H1 (cell line): ENCODE measurements at regions not wholly inside any gene's neighbourhood (a gene's known extent, or its start where the extent isn't known, plus 50 kb on each side); places are given as distances from the start of the nearest gene placed in this dataset.

Experiments used
- CTCF ChIA-PET: fragments of 300-600 bp; sonication (Branson Sonifier 250); formaldehyde crosslinking; loops from one replicate; lab custom pipeline; 2021; ENCODE audit not compliant: partially characterized antibody; lab: Charles Lee
- POLR2A ChIA-PET: fragments of 300-600 bp; sonication (Branson Sonifier 250); formaldehyde crosslinking; loops from one replicate; lab custom pipeline; 2021; ENCODE audit warnings: inconsistent platforms; ENCODE audit not compliant: partially characterized antibody; lab: Charles Lee
- DNase-seq, 2 experiments: peaks; one replicate each; pipeline versions ENCODE4 v3.0.0 to v3.0.0-alpha.2; 2010 to 2022; ENCODE audit warnings: low spot score in 2 of 2, low read depth in 1 of 2, mixed read lengths in 1 of 2
- FAIRE-seq: peaks from 2 replicates; lab custom pipeline; 2011; peaks lifted over from hg19 to GRCh38; lab: Jason Lieb, UNC
- H2AFZ ChIP-seq: 2 replicates; pipeline ENCODE4 v1.8.1; 2012; ENCODE audit warnings: low read length, inconsistent platforms
- H2AK5ac ChIP-seq: 2 replicates; pipeline ENCODE4 v1.6.1; 2013; ENCODE audit warnings: low read depth, low read length
- H2BK120ac ChIP-seq: replicated peaks from 2 replicates; pipeline ENCODE3; 2013; ENCODE audit warnings: low read depth, low read length, inconsistent platforms
- H2BK12ac ChIP-seq: 2 replicates; pipeline ENCODE4 v1.6.1; 2013; ENCODE audit warnings: low read depth, low read length
- H2BK15ac ChIP-seq: 2 replicates; pipeline ENCODE4 v1.6.1; 2013; ENCODE audit warnings: low read length
- H2BK20ac ChIP-seq: 2 replicates; pipeline ENCODE4 v1.6.1; 2013; ENCODE audit warnings: low read length
- H2BK5ac ChIP-seq: 2 replicates; pipeline ENCODE4 v1.6.1; 2013; ENCODE audit warnings: low read depth, low read length
- H3K14ac ChIP-seq: 2 replicates; pipeline ENCODE4 v1.6.1; 2013; ENCODE audit warnings: inconsistent platforms; ENCODE audit not compliant: insufficient read length
- H3K18ac ChIP-seq: 2 replicates; pipeline ENCODE4 v1.6.1; 2013; ENCODE audit warnings: low read length; ENCODE audit errors: extremely low read depth
- H3K23ac ChIP-seq: 2 replicates; pipeline ENCODE4 v1.6.1; 2013; ENCODE audit warnings: inconsistent platforms; ENCODE audit not compliant: insufficient read length
- H3K23me2 ChIP-seq: 2 replicates; pipeline ENCODE4 v1.6.1; 2013; ENCODE audit warnings: low read depth, low read length
- H3K27ac ChIP-seq: 2 replicates; pipeline ENCODE4 v1.6.1; 2011; ENCODE audit warnings: low read depth, low read length, inconsistent platforms
- H3K27me3 ChIP-seq, 4 experiments: replicated peaks in 1 of 4; 1 replicate in 1 of 4; 2 replicates in 3 of 4; pipeline versions ENCODE4 v1.6.1 to v1.8.1; 2011 to 2013; ENCODE audit warnings: low read length in 3 of 4, mild to moderate bottlenecking in 3 of 4, inconsistent platforms in 2 of 4, mixed read lengths in 2 of 4, moderate library complexity in 1 of 4; ENCODE audit not compliant: control insufficient read depth in 3 of 4, insufficient read depth in 3 of 4; ENCODE audit errors: extremely low read depth in 1 of 4
- H3K36me3 ChIP-seq, 4 experiments: 2 replicates each; pipeline versions ENCODE4 v1.6.1 to v1.8.1; 2011 to 2013; ENCODE audit warnings: mild to moderate bottlenecking in 4 of 4, low read length in 3 of 4, moderate library complexity in 2 of 4, control low read depth in 1 of 4, inconsistent platforms in 1 of 4; ENCODE audit not compliant: insufficient read depth in 4 of 4, control insufficient read depth in 2 of 4
- H3K4ac ChIP-seq: replicated peaks from 2 replicates; pipeline ENCODE3; 2013; ENCODE audit warnings: low read length, low read depth, mixed read lengths, inconsistent platforms; ENCODE audit not compliant: insufficient read length
- H3K4me1 ChIP-seq, 4 experiments: replicated peaks in 1 of 4; 1 replicate in 1 of 4; 2 replicates in 3 of 4; pipeline versions ENCODE4 v1.6.1 to v1.8.1; 2011 to 2013; ENCODE audit warnings: low read length in 3 of 4, inconsistent platforms in 2 of 4, mixed read lengths in 1 of 4; ENCODE audit not compliant: insufficient read depth in 4 of 4, control insufficient read depth in 3 of 4
- H3K4me2 ChIP-seq, 2 experiments: 2 replicates each; pipeline versions ENCODE4 v1.6.1 to v1.8.1; 2011 to 2013; ENCODE audit warnings: low read depth in 2 of 2, low read length in 2 of 2, control low read depth in 1 of 2, inconsistent platforms in 1 of 2, mild to moderate bottlenecking in 1 of 2; ENCODE audit not compliant: insufficient read depth in 1 of 2
- H3K4me3 ChIP-seq, 4 experiments: fragments of 200-600, 300-600 bp in 1 of 4; sonication (generic), shearing (Covaris generic), sonication (Bioruptor Twin) in 1 of 4; 2 replicates each; pipeline versions ENCODE4 v1.5.1 to v1.8.1; 2011 to 2016; ENCODE audit warnings: low read length in 4 of 4, low read depth in 3 of 4, control low read depth in 2 of 4, inconsistent platforms in 2 of 4, mild to moderate bottlenecking in 2 of 4, mixed read lengths in 1 of 4, moderate library complexity in 1 of 4; ENCODE audit not compliant: insufficient read depth in 2 of 4; ENCODE audit errors: extremely low read depth in 1 of 4
- H3K56ac ChIP-seq: replicated peaks from 2 replicates; pipeline ENCODE3; 2013; ENCODE audit warnings: low read depth, mild to moderate bottlenecking, mixed read lengths, low read length, inconsistent platforms; ENCODE audit not compliant: insufficient read length
- H3K79me1 ChIP-seq: 2 replicates; pipeline ENCODE4 v1.6.1; 2013; ENCODE audit warnings: low read depth, low read length, control low read depth
- H3K79me2 ChIP-seq, 2 experiments: 2 replicates each; pipeline versions ENCODE4 v1.6.1 to v1.8.1; 2012 to 2013; ENCODE audit warnings: low read length in 2 of 2, mild to moderate bottlenecking in 2 of 2, inconsistent platforms in 1 of 2; ENCODE audit not compliant: insufficient read depth in 2 of 2, control insufficient read depth in 1 of 2
- H3K9ac ChIP-seq, 4 experiments: replicated peaks in 1 of 4; 1 replicate in 1 of 4; 2 replicates in 3 of 4; pipeline versions ENCODE4 v1.6.1 to v1.8.1; 2011 to 2013; ENCODE audit warnings: low read depth in 3 of 4, low read length in 3 of 4, control low read depth in 2 of 4, mild to moderate bottlenecking in 2 of 4, moderate library complexity in 2 of 4, inconsistent platforms in 1 of 4; ENCODE audit errors: extremely low read depth in 1 of 4
- H3K9me3 ChIP-seq, 2 experiments: 2 replicates each; pipeline versions ENCODE4 v1.6.1 to v1.8.1; 2012 to 2013; ENCODE audit warnings: mild to moderate bottlenecking in 2 of 2, moderate library complexity in 2 of 2, control low read depth in 1 of 2, inconsistent platforms in 1 of 2, low read depth in 1 of 2, low read length in 1 of 2, mixed read lengths in 1 of 2; ENCODE audit not compliant: insufficient read depth in 2 of 2
- H4K20me1 ChIP-seq, 2 experiments: replicated peaks in 1 of 2; 2 replicates each; pipeline versions ENCODE3 to v1.8.1; 2011 to 2013; ENCODE audit warnings: inconsistent platforms in 2 of 2, low read length in 2 of 2, mild to moderate bottlenecking in 1 of 2; ENCODE audit not compliant: insufficient read depth in 2 of 2, control insufficient read depth in 1 of 2
- H4K5ac ChIP-seq: 2 replicates; pipeline ENCODE4 v1.6.1; 2013; ENCODE audit warnings: low read length, low read depth, mixed read lengths, inconsistent platforms; ENCODE audit not compliant: insufficient read length
- H4K8ac ChIP-seq: 2 replicates; pipeline ENCODE4 v1.8.0; 2013; ENCODE audit warnings: mild to moderate bottlenecking, moderate library complexity, low read length, inconsistent platforms; ENCODE audit not compliant: insufficient read depth; ENCODE audit errors: extremely low read depth
- H4K91ac ChIP-seq: replicated peaks from 2 replicates; pipeline ENCODE3; 2013; ENCODE audit warnings: low read length, mixed read lengths, inconsistent platforms; ENCODE audit not compliant: insufficient read length
- BCL11A ChIP-seq, 2 experiments: IDR thresholded peaks; one replicate each; pipeline ENCODE4 v1.6.1; 2011; ENCODE audit warnings: low read depth in 2 of 2, low read length in 2 of 2, mild to moderate bottlenecking in 2 of 2
- WGBS, 2 experiments: shearing (Covaris generic) in 1 of 2; methylation state at CpG; one replicate each; pipeline versions ENCODE4 v1.1.6 to v1.1.7; 2013 to 2015; ENCODE audit warnings: low lambda C conversion rate in 2 of 2, mixed read lengths in 2 of 2, inconsistent platforms in 1 of 2, low coverage in 1 of 2, missing lambda C conversion rate in 1 of 2; ENCODE audit not compliant: insufficient replicate concordance in 2 of 2, insufficient coverage in 1 of 2, insufficient read length in 1 of 2; ENCODE audit errors: extremely low coverage in 1 of 2, missing lambda C conversion rate in 1 of 2; 5-methylcytosine and 5-hydroxymethylcytosine counted together
- TF ChIP-seq, protein P1 (sequence below): IDR thresholded peaks from 2 replicates; pipeline ENCODE4 v1.6.1; 2011; ENCODE audit warnings: low read length, improper control_type of control experiment

GRCh38 chr1:193747579-193747978 lies 561.2 kb upstream of the B3GALT2 start:
- ChIA-PET CTCF (no interaction called here), POLR2A (no interaction called here)
- no peak for DNase-seq
- no peak overlapping the region for H3K4me2 ChIP-seq
- H4K8ac ChIP-seq, result no peak overlapping the region
- no peak overlapping the region for H2AK5ac ChIP-seq
- no peak overlapping the region for H3K23ac ChIP-seq
- no peaks in the 10 kb centered on the region for H3K23me2 ChIP-seq
- no peak overlapping the region for H2BK120ac ChIP-seq
- no peaks in the 10 kb centered on the region for H3K9me3 ChIP-seq
- no peak overlapping the region for H2BK12ac ChIP-seq
- no peaks in the 10 kb centered on the region for H4K20me1 ChIP-seq
- no peak overlapping the region for H2BK20ac ChIP-seq
- no peaks in the 10 kb centered on the region for H3K27me3 ChIP-seq
- H3K56ac ChIP-seq, result no peak overlapping the region
- no peak for FAIRE-seq
- H3K18ac ChIP-seq, result no peak overlapping the region
- no peak overlapping the region for H4K5ac ChIP-seq
- H3K79me1 ChIP-seq, result no peaks in the 10 kb centered on the region
- no peak overlapping the region for H3K4me3 ChIP-seq
- no peak overlapping the region for H4K91ac ChIP-seq
- no peak overlapping the region for H2BK5ac ChIP-seq
- no peaks in the 10 kb centered on the region for H3K36me3 ChIP-seq
- H3K4me1 ChIP-seq, result no peaks in the 10 kb centered on the region
- no peak overlapping the region for H3K9ac ChIP-seq
- H3K27ac ChIP-seq, result no peak overlapping the region
- TF ChIP-seq, protein P1, sequence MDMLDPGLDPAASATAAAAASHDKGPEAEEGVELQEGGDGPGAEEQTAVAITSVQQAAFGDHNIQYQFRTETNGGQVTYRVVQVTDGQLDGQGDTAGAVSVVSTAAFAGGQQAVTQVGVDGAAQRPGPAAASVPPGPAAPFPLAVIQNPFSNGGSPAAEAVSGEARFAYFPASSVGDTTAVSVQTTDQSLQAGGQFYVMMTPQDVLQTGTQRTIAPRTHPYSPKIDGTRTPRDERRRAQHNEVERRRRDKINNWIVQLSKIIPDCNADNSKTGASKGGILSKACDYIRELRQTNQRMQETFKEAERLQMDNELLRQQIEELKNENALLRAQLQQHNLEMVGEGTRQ, result no peak
- no peak for TF ChIP-seq BCL11A (IDR thresholded peaks at IDR 0.05; ENCODE audit: low read depth in 2 of 2, low read length in 2 of 2)
- H3K79me2 ChIP-seq, result no peaks in the 10 kb centered on the region
- H2AFZ ChIP-seq, result no peak overlapping the region
- H2BK15ac ChIP-seq, result no peak overlapping the region
- WGBS, 2 experiments, result 100% methylated on average over 1 of the region's 1 CpG; no CpG with 5 or more reads in 1 of the 2 experiments
- H3K14ac ChIP-seq, result no peak overlapping the region
- no peak overlapping the region for H3K4ac ChIP-seq
